WTC11 (cell line): ENCODE measurements at regions not wholly inside any gene's neighbourhood (a gene's known extent, or its start where the extent isn't known, plus 50 kb on each side); places are given as distances from the start of the nearest gene placed in this dataset.

ENCODE experiments used
- ATAC-seq: fragments of 200-7000 bp; cut with Tn5 transposase; 2 replicates; pipeline ENCODE4 v1.10.0; 2021; ENCODE audit warnings: mild to moderate bottlenecking, moderate library complexity
- CTCF ChIA-PET: fragments of 300-600 bp; sonication (Branson Sonifier 250); formaldehyde crosslinking; loops from one replicate; lab custom pipeline; 2021; ENCODE audit warnings: antibody characterized with exemption; lab: Charles Lee
- POLR2A ChIA-PET: fragments of 350-600 bp; sonication (Branson Sonifier 250); formaldehyde crosslinking; loops from one replicate; lab custom pipeline; 2021; ENCODE audit warnings: antibody characterized with exemption; lab: Charles Lee
- DNase-seq: peaks from one replicate; pipeline ENCODE4 v3.0.0; 2021; ENCODE audit warnings: low spot score
- H3K27ac Mint-ChIP-seq: 2 replicates; pipeline ENCODE4 v1.8.0; 2021; ENCODE audit warnings: mixed read lengths
- H3K27me3 Mint-ChIP-seq: 2 replicates; pipeline ENCODE4 v1.8.0; 2021; ENCODE audit warnings: low read depth, mild to moderate bottlenecking, moderate library complexity, mixed read lengths
- H3K36me3 Mint-ChIP-seq: 2 replicates; pipeline ENCODE4 v1.8.0; 2021; ENCODE audit warnings: mixed read lengths
- H3K4me1 Mint-ChIP-seq: 2 replicates; pipeline ENCODE4 v1.8.0; 2022; ENCODE audit warnings: mixed read lengths
- H3K4me3 Mint-ChIP-seq: 2 replicates; pipeline ENCODE4 v1.8.0; 2021; ENCODE audit warnings: mild to moderate bottlenecking, moderate library complexity, mixed read lengths
- H3K9me3 Mint-ChIP-seq: 2 replicates; pipeline ENCODE4 v1.8.0; 2021; ENCODE audit warnings: mixed read lengths
- ATF1 ChIP-seq: sonication (generic); formaldehyde crosslinking; IDR thresholded peaks from 2 replicates; pipeline ENCODE4 v1.8.1; 2023; ENCODE audit warnings: mild to moderate bottlenecking, moderate library complexity, missing genetic modification reagents
- HMGA2 ChIP-seq: fragments of 250-450 bp; sonication (Bioruptor Pico); IDR thresholded peaks from 2 replicates; pipeline ENCODE4 v1.4.0; 2021; ENCODE audit warnings: mild to moderate bottlenecking, moderate library complexity
- JAZF1 ChIP-seq: fragments of 250-450 bp; sonication (Bioruptor Pico); IDR thresholded peaks from 2 replicates; pipeline ENCODE4 v1.9.0; 2021; ENCODE audit warnings: moderate library complexity, mild to moderate bottlenecking, inconsistent platforms
- NFE2L1 ChIP-seq: sonication (generic); formaldehyde crosslinking; IDR thresholded peaks from 2 replicates; pipeline ENCODE4 v1.8.1; 2023; ENCODE audit warnings: missing genetic modification reagents
- ZNF121 ChIP-seq: sonication (generic); formaldehyde crosslinking; IDR thresholded peaks from 2 replicates; pipeline ENCODE4 v1.8.0; 2023; ENCODE audit warnings: missing genetic modification reagents
- ZNF232 ChIP-seq: sonication (generic); formaldehyde crosslinking; IDR thresholded peaks from 2 replicates; pipeline ENCODE4 v1.8.0; 2022; ENCODE audit warnings: mild to moderate bottlenecking, missing genetic modification reagents
- ZNF416 ChIP-seq: fragments of 250-450 bp; sonication (Bioruptor Pico); IDR thresholded peaks from 2 replicates; pipeline ENCODE4 v1.9.0; 2021; ENCODE audit warnings: mild to moderate bottlenecking, inconsistent platforms
- TF ChIP-seq, protein P1 (sequence below): fragments of 250-450 bp; sonication (Bioruptor Pico); IDR thresholded peaks from 2 replicates; pipeline ENCODE4 v1.9.0; 2021; ENCODE audit warnings: mild to moderate bottlenecking, borderline replicate concordance
- TF ChIP-seq, protein P2 (sequence below): sonication (generic); formaldehyde crosslinking; IDR thresholded peaks from 2 replicates; pipeline ENCODE4 v1.8.1; 2022; ENCODE audit warnings: missing genetic modification reagents, borderline replicate concordance
- TF ChIP-seq, protein P3 (sequence below): fragments of 250-450 bp; sonication (Bioruptor Pico); IDR thresholded peaks from 2 replicates; pipeline ENCODE4 v1.9.0; 2021; ENCODE audit warnings: mild to moderate bottlenecking
- TF ChIP-seq, protein P4 (sequence below): sonication (generic); formaldehyde crosslinking; IDR thresholded peaks from 2 replicates; pipeline ENCODE4 v1.8.1; 2023; ENCODE audit warnings: mild to moderate bottlenecking, missing genetic modification reagents, borderline replicate concordance
- TF ChIP-seq, protein P5 (sequence below): sonication (generic); formaldehyde crosslinking; conservative IDR thresholded peaks from 2 replicates; pipeline ENCODE4 v1.8.1; 2023; ENCODE audit warnings: mild to moderate bottlenecking, low read depth, missing genetic modification reagents, moderate library complexity
- TF ChIP-seq, protein P6 (sequence below): sonication (generic); formaldehyde crosslinking; IDR thresholded peaks from 2 replicates; pipeline ENCODE4 v1.8.1; 2022; ENCODE audit warnings: mild to moderate bottlenecking, missing genetic modification reagents, moderate library complexity, borderline replicate concordance
- TF ChIP-seq, protein P7 (sequence below): sonication (generic); formaldehyde crosslinking; IDR thresholded peaks from 2 replicates; pipeline ENCODE4 v1.8.1; 2022; ENCODE audit warnings: low read depth, missing genetic modification reagents, borderline replicate concordance
- TF ChIP-seq, protein P8 (sequence below): fragments of 250-450 bp; sonication (Bioruptor Pico); conservative IDR thresholded peaks from 2 replicates; pipeline ENCODE4 v1.9.0; 2021; ENCODE audit warnings: mild to moderate bottlenecking
- TF ChIP-seq, protein P9 (sequence below): sonication (generic); formaldehyde crosslinking; IDR thresholded peaks from 2 replicates; pipeline ENCODE4 v1.8.1; 2023; ENCODE audit warnings: mild to moderate bottlenecking, missing genetic modification reagents, moderate library complexity

DNA sequence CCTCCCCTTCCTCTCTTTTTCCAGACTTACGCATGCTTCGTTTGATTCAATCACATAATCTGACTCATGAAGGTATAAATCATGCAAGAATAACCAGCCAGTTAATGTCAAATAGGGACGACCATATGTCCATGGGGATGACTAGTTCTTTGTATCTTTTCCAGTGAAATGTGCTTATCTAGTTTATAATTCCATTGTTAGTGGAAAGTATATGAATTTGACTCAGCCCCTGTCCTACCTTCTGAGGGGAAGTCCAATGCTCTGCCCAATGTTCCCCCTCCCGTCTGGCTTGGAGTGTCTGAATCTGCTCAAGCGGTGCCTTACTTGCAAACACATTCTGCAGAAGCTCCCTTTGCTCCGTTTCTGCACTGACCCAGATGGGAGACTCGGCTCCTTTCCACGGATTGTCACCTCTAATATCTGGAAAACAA is 55.0 kb upstream of the EPHB3 start (continued):
- TF ChIP-seq ZNF232 (CRISPR knock-in tag) = no peak

DNA sequence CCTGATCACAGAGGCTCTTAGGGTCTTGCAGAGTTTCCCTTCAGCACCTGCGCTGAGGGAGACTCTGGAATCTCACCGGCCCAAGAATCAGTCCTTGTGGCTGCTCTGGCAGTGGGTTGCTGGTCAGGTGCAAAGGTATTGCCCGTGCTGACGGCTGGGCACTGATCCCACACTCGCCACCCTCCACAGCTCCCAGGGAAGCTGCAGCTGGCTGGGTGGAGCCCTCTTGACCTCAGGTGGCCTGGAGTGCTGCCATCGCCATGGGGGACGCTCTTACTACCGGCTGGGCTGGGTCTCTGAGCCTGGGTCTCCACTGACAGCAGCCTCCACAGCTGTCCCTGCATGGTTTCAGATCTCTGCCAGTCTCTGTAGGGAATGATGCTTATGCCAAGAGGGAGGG is 52.6 kb upstream of the EPHB3 start:
- ChIA-PET POLR2A (no interaction called here), CTCF (interaction anchor here (1.1 kb wide), 1 partner anchor 33 kb away, joined by 4 read pairs; no protein-coding TSS in a partner anchor)
- Mint-ChIP-seq H3K36me3 (no peaks in the 10 kb centered on the region; the same call in none of the 2 replicates), H3K27ac (no peak overlapping the region), H3K9me3 (peaks cover 10% of the 10 kb centered on the region), H3K4me1 (peaks cover 23% of the 10 kb centered on the region), H3K4me3 (no peak overlapping the region), H3K27me3 (peaks cover 43% of the 10 kb centered on the region)
- DNase-seq (no peak), ATAC-seq (no peak)
- TF ChIP-seq ZNF232 (CRISPR knock-in tag) (no peak), ATF1 (CRISPR knock-in tag) (no peak), HMGA2 (CRISPR knock-in tag) (no peak), ZNF416 (CRISPR knock-in tag) (no peak), ZNF121 (no peak), NFE2L1 (no peak), JAZF1 (CRISPR knock-in tag) (no peak)
- TF ChIP-seq, protein P1, sequence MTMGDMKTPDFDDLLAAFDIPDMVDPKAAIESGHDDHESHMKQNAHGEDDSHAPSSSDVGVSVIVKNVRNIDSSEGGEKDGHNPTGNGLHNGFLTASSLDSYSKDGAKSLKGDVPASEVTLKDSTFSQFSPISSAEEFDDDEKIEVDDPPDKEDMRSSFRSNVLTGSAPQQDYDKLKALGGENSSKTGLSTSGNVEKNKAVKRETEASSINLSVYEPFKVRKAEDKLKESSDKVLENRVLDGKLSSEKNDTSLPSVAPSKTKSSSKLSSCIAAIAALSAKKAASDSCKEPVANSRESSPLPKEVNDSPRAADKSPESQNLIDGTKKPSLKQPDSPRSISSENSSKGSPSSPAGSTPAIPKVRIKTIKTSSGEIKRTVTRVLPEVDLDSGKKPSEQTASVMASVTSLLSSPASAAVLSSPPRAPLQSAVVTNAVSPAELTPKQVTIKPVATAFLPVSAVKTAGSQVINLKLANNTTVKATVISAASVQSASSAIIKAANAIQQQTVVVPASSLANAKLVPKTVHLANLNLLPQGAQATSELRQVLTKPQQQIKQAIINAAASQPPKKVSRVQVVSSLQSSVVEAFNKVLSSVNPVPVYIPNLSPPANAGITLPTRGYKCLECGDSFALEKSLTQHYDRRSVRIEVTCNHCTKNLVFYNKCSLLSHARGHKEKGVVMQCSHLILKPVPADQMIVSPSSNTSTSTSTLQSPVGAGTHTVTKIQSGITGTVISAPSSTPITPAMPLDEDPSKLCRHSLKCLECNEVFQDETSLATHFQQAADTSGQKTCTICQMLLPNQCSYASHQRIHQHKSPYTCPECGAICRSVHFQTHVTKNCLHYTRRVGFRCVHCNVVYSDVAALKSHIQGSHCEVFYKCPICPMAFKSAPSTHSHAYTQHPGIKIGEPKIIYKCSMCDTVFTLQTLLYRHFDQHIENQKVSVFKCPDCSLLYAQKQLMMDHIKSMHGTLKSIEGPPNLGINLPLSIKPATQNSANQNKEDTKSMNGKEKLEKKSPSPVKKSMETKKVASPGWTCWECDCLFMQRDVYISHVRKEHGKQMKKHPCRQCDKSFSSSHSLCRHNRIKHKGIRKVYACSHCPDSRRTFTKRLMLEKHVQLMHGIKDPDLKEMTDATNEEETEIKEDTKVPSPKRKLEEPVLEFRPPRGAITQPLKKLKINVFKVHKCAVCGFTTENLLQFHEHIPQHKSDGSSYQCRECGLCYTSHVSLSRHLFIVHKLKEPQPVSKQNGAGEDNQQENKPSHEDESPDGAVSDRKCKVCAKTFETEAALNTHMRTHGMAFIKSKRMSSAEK (CRISPR knock-in tag) = no peak
- TF ChIP-seq, protein P2, sequence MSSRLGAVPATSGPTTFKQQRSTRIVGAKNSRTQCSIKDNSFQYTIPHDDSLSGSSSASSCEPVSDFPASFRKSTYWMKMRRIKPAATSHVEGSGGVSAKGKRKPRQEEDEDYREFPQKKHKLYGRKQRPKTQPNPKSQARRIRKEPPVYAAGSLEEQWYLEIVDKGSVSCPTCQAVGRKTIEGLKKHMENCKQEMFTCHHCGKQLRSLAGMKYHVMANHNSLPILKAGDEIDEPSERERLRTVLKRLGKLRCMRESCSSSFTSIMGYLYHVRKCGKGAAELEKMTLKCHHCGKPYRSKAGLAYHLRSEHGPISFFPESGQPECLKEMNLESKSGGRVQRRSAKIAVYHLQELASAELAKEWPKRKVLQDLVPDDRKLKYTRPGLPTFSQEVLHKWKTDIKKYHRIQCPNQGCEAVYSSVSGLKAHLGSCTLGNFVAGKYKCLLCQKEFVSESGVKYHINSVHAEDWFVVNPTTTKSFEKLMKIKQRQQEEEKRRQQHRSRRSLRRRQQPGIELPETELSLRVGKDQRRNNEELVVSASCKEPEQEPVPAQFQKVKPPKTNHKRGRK = no peak
- TF ChIP-seq, protein P3, sequence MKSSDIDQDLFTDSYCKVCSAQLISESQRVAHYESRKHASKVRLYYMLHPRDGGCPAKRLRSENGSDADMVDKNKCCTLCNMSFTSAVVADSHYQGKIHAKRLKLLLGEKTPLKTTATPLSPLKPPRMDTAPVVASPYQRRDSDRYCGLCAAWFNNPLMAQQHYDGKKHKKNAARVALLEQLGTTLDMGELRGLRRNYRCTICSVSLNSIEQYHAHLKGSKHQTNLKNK (CRISPR knock-in tag) = no peak
- TF ChIP-seq, protein P4, sequence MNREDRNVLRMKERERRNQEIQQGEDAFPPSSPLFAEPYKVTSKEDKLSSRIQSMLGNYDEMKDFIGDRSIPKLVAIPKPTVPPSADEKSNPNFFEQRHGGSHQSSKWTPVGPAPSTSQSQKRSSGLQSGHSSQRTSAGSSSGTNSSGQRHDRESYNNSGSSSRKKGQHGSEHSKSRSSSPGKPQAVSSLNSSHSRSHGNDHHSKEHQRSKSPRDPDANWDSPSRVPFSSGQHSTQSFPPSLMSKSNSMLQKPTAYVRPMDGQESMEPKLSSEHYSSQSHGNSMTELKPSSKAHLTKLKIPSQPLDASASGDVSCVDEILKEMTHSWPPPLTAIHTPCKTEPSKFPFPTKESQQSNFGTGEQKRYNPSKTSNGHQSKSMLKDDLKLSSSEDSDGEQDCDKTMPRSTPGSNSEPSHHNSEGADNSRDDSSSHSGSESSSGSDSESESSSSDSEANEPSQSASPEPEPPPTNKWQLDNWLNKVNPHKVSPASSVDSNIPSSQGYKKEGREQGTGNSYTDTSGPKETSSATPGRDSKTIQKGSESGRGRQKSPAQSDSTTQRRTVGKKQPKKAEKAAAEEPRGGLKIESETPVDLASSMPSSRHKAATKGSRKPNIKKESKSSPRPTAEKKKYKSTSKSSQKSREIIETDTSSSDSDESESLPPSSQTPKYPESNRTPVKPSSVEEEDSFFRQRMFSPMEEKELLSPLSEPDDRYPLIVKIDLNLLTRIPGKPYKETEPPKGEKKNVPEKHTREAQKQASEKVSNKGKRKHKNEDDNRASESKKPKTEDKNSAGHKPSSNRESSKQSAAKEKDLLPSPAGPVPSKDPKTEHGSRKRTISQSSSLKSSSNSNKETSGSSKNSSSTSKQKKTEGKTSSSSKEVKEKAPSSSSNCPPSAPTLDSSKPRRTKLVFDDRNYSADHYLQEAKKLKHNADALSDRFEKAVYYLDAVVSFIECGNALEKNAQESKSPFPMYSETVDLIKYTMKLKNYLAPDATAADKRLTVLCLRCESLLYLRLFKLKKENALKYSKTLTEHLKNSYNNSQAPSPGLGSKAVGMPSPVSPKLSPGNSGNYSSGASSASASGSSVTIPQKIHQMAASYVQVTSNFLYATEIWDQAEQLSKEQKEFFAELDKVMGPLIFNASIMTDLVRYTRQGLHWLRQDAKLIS (CRISPR knock-in tag) = no peak
- TF ChIP-seq, protein P5, sequence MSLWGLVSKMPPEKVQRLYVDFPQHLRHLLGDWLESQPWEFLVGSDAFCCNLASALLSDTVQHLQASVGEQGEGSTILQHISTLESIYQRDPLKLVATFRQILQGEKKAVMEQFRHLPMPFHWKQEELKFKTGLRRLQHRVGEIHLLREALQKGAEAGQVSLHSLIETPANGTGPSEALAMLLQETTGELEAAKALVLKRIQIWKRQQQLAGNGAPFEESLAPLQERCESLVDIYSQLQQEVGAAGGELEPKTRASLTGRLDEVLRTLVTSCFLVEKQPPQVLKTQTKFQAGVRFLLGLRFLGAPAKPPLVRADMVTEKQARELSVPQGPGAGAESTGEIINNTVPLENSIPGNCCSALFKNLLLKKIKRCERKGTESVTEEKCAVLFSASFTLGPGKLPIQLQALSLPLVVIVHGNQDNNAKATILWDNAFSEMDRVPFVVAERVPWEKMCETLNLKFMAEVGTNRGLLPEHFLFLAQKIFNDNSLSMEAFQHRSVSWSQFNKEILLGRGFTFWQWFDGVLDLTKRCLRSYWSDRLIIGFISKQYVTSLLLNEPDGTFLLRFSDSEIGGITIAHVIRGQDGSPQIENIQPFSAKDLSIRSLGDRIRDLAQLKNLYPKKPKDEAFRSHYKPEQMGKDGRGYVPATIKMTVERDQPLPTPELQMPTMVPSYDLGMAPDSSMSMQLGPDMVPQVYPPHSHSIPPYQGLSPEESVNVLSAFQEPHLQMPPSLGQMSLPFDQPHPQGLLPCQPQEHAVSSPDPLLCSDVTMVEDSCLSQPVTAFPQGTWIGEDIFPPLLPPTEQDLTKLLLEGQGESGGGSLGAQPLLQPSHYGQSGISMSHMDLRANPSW (CRISPR knock-in tag) = no peak
- TF ChIP-seq, protein P6, sequence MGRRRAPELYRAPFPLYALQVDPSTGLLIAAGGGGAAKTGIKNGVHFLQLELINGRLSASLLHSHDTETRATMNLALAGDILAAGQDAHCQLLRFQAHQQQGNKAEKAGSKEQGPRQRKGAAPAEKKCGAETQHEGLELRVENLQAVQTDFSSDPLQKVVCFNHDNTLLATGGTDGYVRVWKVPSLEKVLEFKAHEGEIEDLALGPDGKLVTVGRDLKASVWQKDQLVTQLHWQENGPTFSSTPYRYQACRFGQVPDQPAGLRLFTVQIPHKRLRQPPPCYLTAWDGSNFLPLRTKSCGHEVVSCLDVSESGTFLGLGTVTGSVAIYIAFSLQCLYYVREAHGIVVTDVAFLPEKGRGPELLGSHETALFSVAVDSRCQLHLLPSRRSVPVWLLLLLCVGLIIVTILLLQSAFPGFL (CRISPR knock-in tag) = no peak
- TF ChIP-seq, protein P7, sequence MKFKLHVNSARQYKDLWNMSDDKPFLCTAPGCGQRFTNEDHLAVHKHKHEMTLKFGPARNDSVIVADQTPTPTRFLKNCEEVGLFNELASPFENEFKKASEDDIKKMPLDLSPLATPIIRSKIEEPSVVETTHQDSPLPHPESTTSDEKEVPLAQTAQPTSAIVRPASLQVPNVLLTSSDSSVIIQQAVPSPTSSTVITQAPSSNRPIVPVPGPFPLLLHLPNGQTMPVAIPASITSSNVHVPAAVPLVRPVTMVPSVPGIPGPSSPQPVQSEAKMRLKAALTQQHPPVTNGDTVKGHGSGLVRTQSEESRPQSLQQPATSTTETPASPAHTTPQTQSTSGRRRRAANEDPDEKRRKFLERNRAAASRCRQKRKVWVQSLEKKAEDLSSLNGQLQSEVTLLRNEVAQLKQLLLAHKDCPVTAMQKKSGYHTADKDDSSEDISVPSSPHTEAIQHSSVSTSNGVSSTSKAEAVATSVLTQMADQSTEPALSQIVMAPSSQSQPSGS (CRISPR knock-in tag) = no peak
- TF ChIP-seq, protein P8, sequence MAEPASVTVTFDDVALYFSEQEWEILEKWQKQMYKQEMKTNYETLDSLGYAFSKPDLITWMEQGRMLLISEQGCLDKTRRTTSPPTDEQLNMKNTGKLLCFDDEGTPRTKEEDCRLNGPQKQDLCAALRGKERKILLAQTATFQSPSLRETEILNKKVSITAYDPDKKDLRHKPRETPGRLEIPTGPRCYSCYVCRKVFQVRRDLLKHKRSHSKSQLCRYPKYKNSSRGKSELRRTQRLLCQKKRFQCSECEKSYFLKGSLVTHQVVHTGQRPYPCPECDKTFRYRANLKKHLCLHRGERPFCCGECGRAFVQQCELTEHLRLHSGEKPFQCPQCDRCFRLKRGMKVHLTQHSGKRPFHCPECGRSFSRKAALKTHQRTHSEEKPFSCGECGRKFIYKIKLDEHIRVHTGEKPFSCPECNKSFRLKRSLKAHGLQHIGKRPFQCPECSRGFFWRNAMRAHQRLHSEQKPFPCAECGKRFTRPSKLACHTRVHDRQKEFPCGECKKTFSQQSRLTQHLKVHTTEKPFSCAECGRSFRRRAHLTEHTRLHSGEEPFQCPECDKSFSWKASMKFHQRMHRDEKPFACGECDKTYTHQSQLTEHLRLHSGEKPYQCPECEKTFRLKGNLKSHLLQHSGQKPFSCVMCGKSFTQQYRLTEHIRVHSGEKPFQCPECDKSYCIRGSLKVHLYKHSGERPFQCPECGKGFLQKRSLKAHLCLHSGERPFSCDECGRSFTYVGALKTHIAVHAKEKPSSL = no peak
- TF ChIP-seq, protein P9, sequence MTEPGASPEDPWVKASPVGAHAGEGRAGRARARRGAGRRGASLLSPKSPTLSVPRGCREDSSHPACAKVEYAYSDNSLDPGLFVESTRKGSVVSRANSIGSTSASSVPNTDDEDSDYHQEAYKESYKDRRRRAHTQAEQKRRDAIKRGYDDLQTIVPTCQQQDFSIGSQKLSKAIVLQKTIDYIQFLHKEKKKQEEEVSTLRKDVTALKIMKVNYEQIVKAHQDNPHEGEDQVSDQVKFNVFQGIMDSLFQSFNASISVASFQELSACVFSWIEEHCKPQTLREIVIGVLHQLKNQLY = no peak
